Caco-2 (cell line): ENCODE measurements at regions not wholly inside any gene's neighbourhood (a gene's known extent, or its start where the extent isn't known, plus 50 kb on each side); places are given as distances from the start of the nearest gene placed in this dataset.
"Not testable (repeated sequence)": the region's sequence is repeated elsewhere in the genome, so short reads cannot be mapped to it uniquely, and the experiment has no call there.

ENCODE experiments used
- BruUV-seq: library from RNA; stranded (reverse); fragments of 400-500 nt; replicated peaks from 2 replicates; lab custom pipeline; 2021; lab: Mats Ljungman, UMichigan
- CTCF ChIA-PET: fragments of 300-600 bp; sonication (Branson Sonifier 250); formaldehyde crosslinking; loops from one replicate; lab custom pipeline; 2022; ENCODE audit warnings: antibody characterized with exemption; lab: Charles Lee
- POLR2A ChIA-PET: fragments of 300-600 bp; sonication (Branson Sonifier 250); formaldehyde crosslinking; loops from one replicate; lab custom pipeline; 2022; ENCODE audit warnings: antibody characterized with exemption; lab: Charles Lee
- DNase-seq, 2 experiments: peaks; one replicate each; pipeline versions ENCODE4 v3.0.0 to v3.0.0-alpha.2; 2020 to 2022
- H3K27me3 ChIP-seq: replicated peaks from 2 replicates; pipeline ENCODE4 v1.6.0; 2011; ENCODE audit warnings: low read length; ENCODE audit not compliant: control insufficient read depth, insufficient read depth
- H3K36me3 ChIP-seq: 2 replicates; pipeline ENCODE4 v1.5.1; 2011; ENCODE audit warnings: low read length; ENCODE audit not compliant: control insufficient read depth, insufficient read depth
- H3K4me1 ChIP-seq: fragments of 250-450 bp; sonication (Bioruptor Pico); 2 replicates; pipeline ENCODE4 v1.5.1; 2020; ENCODE audit warnings: mild to moderate bottlenecking
- H3K4me3 ChIP-seq: 2 replicates; pipeline ENCODE4 v1.5.1; 2011; ENCODE audit warnings: low read depth, mild to moderate bottlenecking, control low read depth, low read length
- H3K9me3 ChIP-seq: fragments of 250-450 bp; sonication (Bioruptor Pico); 2 replicates; pipeline ENCODE4 v1.5.1; 2020; ENCODE audit warnings: mild to moderate bottlenecking, moderate library complexity
- H3K27ac Mint-ChIP-seq: one replicate; pipeline ENCODE4 v1.8.0; 2022; ENCODE audit warnings: mixed read lengths; ENCODE audit not compliant: unreplicated experiment
- H3K27me3 Mint-ChIP-seq: one replicate; pipeline ENCODE4 v1.8.0; 2022; ENCODE audit warnings: mixed read lengths; ENCODE audit not compliant: insufficient read depth, unreplicated experiment
- H3K36me3 Mint-ChIP-seq: one replicate; pipeline ENCODE4 v1.8.0; 2022; ENCODE audit warnings: mild to moderate bottlenecking, mixed read lengths; ENCODE audit not compliant: insufficient read depth, unreplicated experiment
- H3K4me1 Mint-ChIP-seq: one replicate; pipeline ENCODE4 v1.8.0; 2022; ENCODE audit warnings: low read depth, mixed read lengths; ENCODE audit not compliant: unreplicated experiment
- H3K4me3 Mint-ChIP-seq: one replicate; pipeline ENCODE4 v1.8.0; 2022; ENCODE audit warnings: mild to moderate bottlenecking, moderate library complexity, mixed read lengths; ENCODE audit not compliant: unreplicated experiment
- H3K9me3 Mint-ChIP-seq: one replicate; pipeline ENCODE4 v1.8.0; 2022; ENCODE audit warnings: mixed read lengths; ENCODE audit not compliant: unreplicated experiment
- CTCF ChIP-seq, 2 experiments: fragments of 200-600 bp in 1 of 2; IDR thresholded peaks; 1 replicate in 1 of 2; 2 replicates in 1 of 2; pipeline versions ENCODE4 v1.5.1 to v1.8.0; 2011 to 2022; ENCODE audit warnings: antibody characterized with exemption in 1 of 2, control low read depth in 1 of 2, inconsistent platforms in 1 of 2, low read depth in 1 of 2, low read length in 1 of 2, mild to moderate bottlenecking in 1 of 2, moderate library complexity in 1 of 2; ENCODE audit not compliant: insufficient read depth in 1 of 2, severe bottlenecking in 1 of 2, unreplicated experiment in 1 of 2
- intact Hi-C: fragments of 100-400 bp; cut with micrococcal nuclease; formaldehyde crosslinking; loops from one replicate; pipeline ENCODE4 v1.10.0; 2022; ENCODE audit not compliant: unreplicated experiment

DNA sequence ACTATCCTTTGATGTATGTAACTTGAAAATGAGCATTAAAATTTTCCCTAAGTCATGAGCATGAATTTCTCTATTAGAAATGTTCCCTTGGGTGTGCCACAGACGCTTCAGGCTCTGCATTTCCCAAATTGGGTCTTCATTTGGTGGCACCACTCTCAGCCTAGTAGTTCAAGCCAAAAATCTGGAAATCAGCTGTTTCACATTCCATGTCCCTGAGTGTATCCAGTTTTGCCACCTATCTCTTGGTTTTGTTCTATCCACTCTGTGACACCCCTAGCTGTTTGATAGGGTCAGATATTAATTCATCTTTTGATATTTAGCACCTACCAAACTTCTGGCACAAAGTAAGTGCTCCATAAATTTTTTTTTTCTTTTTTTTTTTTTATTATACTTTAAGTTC lies 89.5 kb upstream of the DPH5 start:
- CTCF ChIA-PET = no interaction called here
- Mint-ChIP-seq H3K27me3 (no peaks in the 10 kb centered on the region), H3K4me1 (no peaks in the 10 kb centered on the region), H3K36me3 (no peaks in the 10 kb centered on the region), H3K9me3 (no peaks in the 10 kb centered on the region), H3K4me3 (no peak overlapping the region), H3K27ac (no peak overlapping the region)
- Histone ChIP-seq H3K4me1 (no peaks in the 10 kb centered on the region), H3K27me3 (no peaks in the 10 kb centered on the region), H3K4me3 (no peak overlapping the region), H3K36me3 (no peaks in the 10 kb centered on the region), H3K9me3 (no peaks in the 10 kb centered on the region)
- intact Hi-C loops = no loop called here
- POLR2A ChIA-PET = no interaction called here
- no peak for DNase-seq
- no TSS peak for BruUV-seq
- TF ChIP-seq CTCF (IDR thresholded peaks at IDR 0.05; ENCODE audit: insufficient read depth in 1 of 2, low read depth in 1 of 2, low read length in 1 of 2, severe bottlenecking in 1 of 2, unreplicated experiment in 1 of 2) = no peak

GRCh38 chr1:101114128-101114527 lies 88.5 kb upstream of the DPH5 start:
- H3K36me3 Mint-ChIP-seq, POLR2A ChIA-PET, H3K9me3 ChIP-seq, DNase-seq, H3K27me3 Mint-ChIP-seq, H3K4me1 Mint-ChIP-seq, H3K4me1 ChIP-seq, H3K4me3 Mint-ChIP-seq, H3K27me3 ChIP-seq, H3K9me3 Mint-ChIP-seq, H3K27ac Mint-ChIP-seq, H3K4me3 ChIP-seq, CTCF ChIA-PET, intact Hi-C loops, BruUV-seq, H3K36me3 ChIP-seq: not testable (repeated sequence)

DNA sequence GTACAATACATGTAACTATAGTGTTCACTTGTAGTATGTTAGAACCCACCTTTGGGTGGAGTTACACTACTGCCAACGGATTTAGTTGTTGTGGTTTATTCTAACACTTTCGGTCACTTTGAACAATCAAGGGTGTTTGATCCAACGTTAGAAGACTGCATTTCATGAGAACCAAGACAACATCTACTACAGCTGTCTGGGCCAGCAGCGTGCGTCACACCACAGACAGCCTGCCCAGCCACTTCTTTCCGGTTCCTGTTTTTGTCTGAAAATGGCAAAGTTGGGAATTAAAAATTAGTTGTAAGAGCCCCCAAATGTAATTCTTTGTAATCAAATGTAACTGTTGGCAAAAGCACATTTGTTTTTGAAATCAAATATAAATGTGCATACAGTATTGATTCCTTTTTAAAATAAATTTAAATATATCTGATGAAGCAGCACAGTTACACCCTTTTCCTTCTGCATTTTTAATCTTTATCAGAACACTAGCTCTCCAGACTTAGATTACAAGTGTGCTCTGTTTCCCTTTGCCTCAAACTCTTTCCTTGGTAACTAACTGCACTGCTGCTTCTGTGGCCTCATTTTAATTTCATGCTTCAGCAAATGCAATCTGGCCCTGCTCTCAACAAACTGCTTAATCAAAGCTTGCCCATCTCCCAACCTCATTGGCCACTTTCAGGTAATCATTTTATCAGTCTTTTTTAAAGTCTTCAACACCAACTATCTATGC lies 86.6 kb upstream of the DPH5 start:
- ChIA-PET CTCF (no interaction called here), POLR2A (no interaction called here)
- H3K9me3 ChIP-seq = no peaks in the 10 kb centered on the region
- no peaks in the 10 kb centered on the region for H3K4me1 ChIP-seq
- intact Hi-C loops = no loop called here
- no peak overlapping the region for H3K4me3 Mint-ChIP-seq
- DNase-seq = no peak
- no peaks in the 10 kb centered on the region for H3K36me3 ChIP-seq
- H3K9me3 Mint-ChIP-seq = no peaks in the 10 kb centered on the region
- H3K4me3 ChIP-seq = no peak overlapping the region
- BruUV-seq = no TSS peak
- H3K36me3 Mint-ChIP-seq = no peaks in the 10 kb centered on the region
- no peaks in the 10 kb centered on the region for H3K27me3 Mint-ChIP-seq
- H3K27me3 ChIP-seq = no peaks in the 10 kb centered on the region
- no peak overlapping the region for H3K27ac Mint-ChIP-seq
- no peaks in the 10 kb centered on the region for H3K4me1 Mint-ChIP-seq
- TF ChIP-seq CTCF (IDR thresholded peaks at IDR 0.05; ENCODE audit: insufficient read depth in 1 of 2, low read depth in 1 of 2, low read length in 1 of 2, severe bottlenecking in 1 of 2, unreplicated experiment in 1 of 2) = no peak
